Prostate gland (tissue), 2 donors: ENCODE measurements at regions not wholly inside any gene's neighbourhood (a gene's known extent, or its start where the extent isn't known, plus 50 kb on each side); places are given as distances from the start of the nearest gene placed in this dataset.

Experiments used
- CTCF ChIP-seq, 4 experiments: fragments of 200-600 bp in 2 of 4; fragments of 450-650 bp in 2 of 4; sonication (generic) in 2 of 4; IDR thresholded peaks; 1 replicate in 3 of 4; 2 replicates in 1 of 4; pipeline ENCODE4 v1.5.1; 2016 to 2019; ENCODE audit warnings: antibody characterized with exemption in 4 of 4, mild to moderate bottlenecking in 2 of 4, moderate library complexity in 2 of 4
- POLR2A ChIP-seq: fragments of 450-650 bp; IDR thresholded peaks from one replicate; pipeline ENCODE4 v1.6.1; 2016; ENCODE audit warnings: antibody characterized with exemption, mild to moderate bottlenecking
- POLR2AphosphoS5 ChIP-seq: sonication (generic); formaldehyde crosslinking; IDR thresholded peaks from one replicate; pipeline ENCODE4 v1.6.1; 2017; ENCODE audit warnings: antibody characterized with exemption

- TF ChIP-seq POLR2A (no peak), CTCF (IDR thresholded peaks at IDR 0.05) (no peak), POLR2AphosphoS5 (no peak)
Measured at GRCh38 chr1:194078765-194079164, 892.4 kb upstream of the B3GALT2 start.
